Lung (tissue), 11 donors: ENCODE measurements at regions not wholly inside any gene's neighbourhood (a gene's known extent, or its start where the extent isn't known, plus 50 kb on each side); places are given as distances from the start of the nearest gene placed in this dataset.

ENCODE experiments used
- ATAC-seq: fragments of 200-7000 bp; cut with Tn5 transposase; one replicate; pipeline ENCODE4 v1.9.1; 2020; ENCODE audit warnings: moderate number of reproducible peaks; ENCODE audit not compliant: insufficient read depth, low FRiP score
- DNase-seq, 3 donors: peaks; one replicate each; pipeline ENCODE4 v3.0.0-alpha.2; 2013 to 2017
- H3K27ac ChIP-seq, 2 donors: one replicate each; pipeline ENCODE4 v1.5.1; 2013; ENCODE audit warnings: mild to moderate bottlenecking in 2 of 2, moderate library complexity in 2 of 2, control low read depth in 1 of 2, inconsistent platforms in 1 of 2, low read depth in 1 of 2, low read length in 1 of 2
- H3K27me3 ChIP-seq, 3 donors: one replicate each; pipeline ENCODE4 v1.5.1; 2013; ENCODE audit warnings: low read length in 2 of 3; ENCODE audit not compliant: control insufficient read depth in 3 of 3, insufficient read depth in 3 of 3
- H3K36me3 ChIP-seq, 4 donors: one replicate each; pipeline ENCODE4 v1.5.1; 2013; ENCODE audit warnings: low read length in 4 of 4, mild to moderate bottlenecking in 1 of 4, moderate library complexity in 1 of 4; ENCODE audit not compliant: control insufficient read depth in 4 of 4, insufficient read depth in 4 of 4
- H3K4me1 ChIP-seq, 5 donors: one replicate each; pipeline ENCODE4 v1.5.1; 2013; ENCODE audit warnings: low read length in 5 of 5, mild to moderate bottlenecking in 2 of 5, moderate library complexity in 1 of 5; ENCODE audit not compliant: control insufficient read depth in 5 of 5, insufficient read depth in 5 of 5
- H3K4me3 ChIP-seq: one replicate; pipeline ENCODE4 v1.5.1; 2013; ENCODE audit warnings: mild to moderate bottlenecking, control low read depth, moderate library complexity
- H3K9ac ChIP-seq, 2 donors: one replicate each; pipeline ENCODE4 v1.5.1; 2013; ENCODE audit warnings: low read length in 2 of 2, control low read depth in 1 of 2; ENCODE audit not compliant: insufficient read depth in 1 of 2
- H3K9me3 ChIP-seq, 4 donors: one replicate each; pipeline ENCODE4 v1.5.1; 2013; ENCODE audit warnings: low read length in 3 of 4, mild to moderate bottlenecking in 1 of 4, moderate library complexity in 1 of 4; ENCODE audit not compliant: control insufficient read depth in 4 of 4, insufficient read depth in 3 of 4
- CTCF ChIP-seq: IDR thresholded peaks from 2 replicates; pipeline ENCODE4 v1.5.1; 2012; ENCODE audit warnings: mild to moderate bottlenecking; ENCODE audit errors: control extremely low read depth, extremely low read depth
- WGBS, 2 donors: extraction: QIAGEN DNeasy Blood & Tissue Kit; methylation state at CpG; one replicate each; pipeline ENCODE4 v1.1.7; 2013; 5-methylcytosine and 5-hydroxymethylcytosine counted together
- donor health status: control.
- donor health status: control.
- donor health status: Bipolar disorder and iron deficiency.
- donor health status: healthy.
- donor health status: DM: yes; HTN: yes; CAD: no.

- H3K4me3 ChIP-seq = no peak overlapping the region
- no peak for TF ChIP-seq CTCF
- H3K4me1 ChIP-seq = peaks cover 0 to 2% (median 0%) of the 10 kb centered on the region in 5 donors
- no peaks in the 10 kb centered on the region for H3K9me3 ChIP-seq
- ATAC-seq (no peak), DNase-seq (no peak)
- H3K36me3 ChIP-seq = no peaks in the 10 kb centered on the region
- no peak overlapping the region for H3K27ac ChIP-seq
- no peak overlapping the region for H3K9ac ChIP-seq
- H3K27me3 ChIP-seq = no peaks in the 10 kb centered on the region
Observed at GRCh38 chr13:90447734-90448101, 899.8 kb upstream of the MIR17HG start.

- TF ChIP-seq CTCF = no peak
- H3K9me3 ChIP-seq = no peaks in the 10 kb centered on the region
- H3K36me3 ChIP-seq = no peaks in the 10 kb centered on the region
- ATAC-seq = no peak
- peaks cover 0 to 2% (median 0%) of the 10 kb centered on the region in 5 donors for H3K4me1 ChIP-seq
- DNase-seq = no peak
- H3K4me3 ChIP-seq = no peak overlapping the region
- H3K27me3 ChIP-seq = no peaks in the 10 kb centered on the region
- no peak overlapping the region for H3K27ac ChIP-seq
- no peak overlapping the region for H3K9ac ChIP-seq
- 72 to 79% methylated on average over 2 of the region's 2 CpGs for WGBS, 2 donors
Observed at GRCh38 chr13:90448466-90449037, 898.9 kb upstream of the MIR17HG start.

GRCh38 chr13:90453342-90453741 is 894.1 kb upstream of the MIR17HG start:
- H3K36me3 ChIP-seq = no peaks in the 10 kb centered on the region
- H3K4me1 ChIP-seq = no peaks in the 10 kb centered on the region
- no peak for TF ChIP-seq CTCF
- ATAC-seq (no peak), DNase-seq (no peak)
- H3K27me3 ChIP-seq = no peaks in the 10 kb centered on the region
- no peak overlapping the region for H3K9ac ChIP-seq
- 89 to 95% methylated on average over 3 of the region's 3 CpGs for WGBS, 2 donors
- H3K4me3 ChIP-seq = no peak overlapping the region
- no peak overlapping the region for H3K27ac ChIP-seq
- H3K9me3 ChIP-seq = no peaks in the 10 kb centered on the region

GRCh38 chr13:90454002-90454636 is 893.4 kb upstream of the MIR17HG start:
- TF ChIP-seq CTCF = no peak
- Histone ChIP-seq H3K4me3 (no peak overlapping the region), H3K27ac (no peak overlapping the region), H3K4me1 (no peaks in the 10 kb centered on the region), H3K36me3 (no peaks in the 10 kb centered on the region), H3K27me3 (no peaks in the 10 kb centered on the region), H3K9ac (no peak overlapping the region), H3K9me3 (no peaks in the 10 kb centered on the region)
- no peak for ATAC-seq
- WGBS, 2 donors = 54 to 65% methylated on average over 2 of the region's 2 CpGs
- DNase-seq = no peak
